HK-2 (cell line): ENCODE measurements at regions not wholly inside any gene's neighbourhood (a gene's known extent, or its start where the extent isn't known, plus 50 kb on each side); places are given as distances from the start of the nearest gene placed in this dataset.

Source experiments
- DNase-seq: peaks from one replicate; pipeline ENCODE4 v3.0.0-alpha.2; 2018; ENCODE audit not compliant: unreplicated experiment

GRCh38 chr14:87526731-87527130 lies 466.3 kb downstream of the GALC start:
- no peak for DNase-seq

GRCh38 chr14:87524011-87524410 lies 469.0 kb downstream of the GALC start:
- DNase-seq = no peak

GRCh38 chr14:87522575-87522974 lies 470.4 kb downstream of the GALC start:
- DNase-seq = no peak

- DNase-seq = no peak
These were observed 484.6 kb downstream of the GALC start for GRCh38 chr14:87508333-87508732.

- no peak for DNase-seq
These were observed 489.3 kb downstream of the GALC start for GRCh38 chr14:87503711-87504110.

- DNase-seq = no peak
These were observed 495.7 kb downstream of the GALC start for GRCh38 chr14:87497301-87497700.

GRCh38 chr14:87494010-87494409 lies 499.0 kb downstream of the GALC start:
- DNase-seq = no peak

- DNase-seq = no peak
These were observed 500.4 kb downstream of the GALC start for GRCh38 chr14:87492561-87492960.

GRCh38 chr14:87491816-87492215 lies 501.2 kb downstream of the GALC start:
- no peak for DNase-seq

- no peak for DNase-seq
These were observed 503.7 kb downstream of the GALC start for GRCh38 chr14:87489196-87489819.

GRCh38 chr14:87483271-87484260 lies 509.4 kb downstream of the GALC start:
- no peak for DNase-seq

GRCh38 chr14:87468531-87468930 lies 524.5 kb downstream of the GALC start:
- DNase-seq = no peak

- no peak for DNase-seq
These were observed 525.4 kb downstream of the GALC start for GRCh38 chr14:87467578-87467977.

GRCh38 chr14:87465770-87466169 lies 527.2 kb downstream of the GALC start:
- no peak for DNase-seq

- no peak for DNase-seq
These were observed 531.3 kb downstream of the GALC start for GRCh38 chr14:87461704-87462103.

- no peak for DNase-seq
These were observed 535.3 kb downstream of the GALC start for GRCh38 chr14:87457720-87458119.

GRCh38 chr14:87450193-87450592 lies 542.8 kb downstream of the GALC start:
- no peak for DNase-seq

- DNase-seq = no peak
These were observed 544.0 kb downstream of the GALC start for GRCh38 chr14:87449016-87449415.

GRCh38 chr14:87443787-87444186 lies 549.2 kb downstream of the GALC start:
- DNase-seq = no peak

- no peak for DNase-seq
These were observed 549.9 kb downstream of the GALC start for GRCh38 chr14:87443039-87443438.

GRCh38 chr14:87437158-87437557 lies 555.8 kb downstream of the GALC start:
- no peak for DNase-seq

- DNase-seq = no peak
These were observed 558.3 kb downstream of the GALC start for GRCh38 chr14:87434680-87435079.

GRCh38 chr14:87434011-87434410 lies 559.0 kb downstream of the GALC start:
- DNase-seq = no peak
